Embryonic facial prominence (tissue), 1 donor: ENCODE measurements at regions not wholly inside any gene's neighbourhood (a gene's known extent, or its start where the extent isn't known, plus 50 kb on each side); places are given as distances from the start of the nearest gene placed in this dataset.
"Not testable (repeated sequence)": the region's sequence is repeated elsewhere in the genome, so short reads cannot be mapped to it uniquely, and the experiment has no call there.

Experiments used
- DNase-seq: peaks from one replicate; pipeline ENCODE4 v3.0.0-alpha.2; 2016; ENCODE audit errors: extremely low spot score

DNA sequence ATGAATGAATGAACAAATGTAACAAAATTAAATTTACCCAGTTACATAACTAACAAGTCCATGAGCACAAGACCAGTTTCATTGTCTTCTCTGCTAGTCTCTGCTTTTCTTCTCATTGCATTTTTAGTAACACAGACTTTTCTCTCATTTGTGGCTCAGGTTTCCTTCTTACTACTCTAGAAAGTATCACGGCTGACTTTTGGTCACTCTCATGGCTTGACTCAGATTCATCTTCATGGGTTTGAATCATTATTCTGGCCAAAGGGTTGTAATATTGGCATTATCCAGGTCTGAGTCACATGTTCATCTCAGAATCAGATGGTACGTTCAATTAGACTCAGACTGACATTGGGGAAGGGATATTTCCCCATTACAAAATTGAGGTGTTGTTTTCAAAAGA is 121.5 kb upstream of the SATB1 start:
- no peak for DNase-seq

GRCh38 chr3:18544146-18544545 is 119.0 kb upstream of the SATB1 start:
- DNase-seq, result no peak

- no peak for DNase-seq
Measured at GRCh38 chr3:18538463-18539230, 113.5 kb upstream of the SATB1 start.

- no peak for DNase-seq
Measured at GRCh38 chr3:18533039-18533438, 107.9 kb upstream of the SATB1 start.

GRCh38 chr3:18531662-18532061 is 106.5 kb upstream of the SATB1 start:
- DNase-seq, result no peak

DNA sequence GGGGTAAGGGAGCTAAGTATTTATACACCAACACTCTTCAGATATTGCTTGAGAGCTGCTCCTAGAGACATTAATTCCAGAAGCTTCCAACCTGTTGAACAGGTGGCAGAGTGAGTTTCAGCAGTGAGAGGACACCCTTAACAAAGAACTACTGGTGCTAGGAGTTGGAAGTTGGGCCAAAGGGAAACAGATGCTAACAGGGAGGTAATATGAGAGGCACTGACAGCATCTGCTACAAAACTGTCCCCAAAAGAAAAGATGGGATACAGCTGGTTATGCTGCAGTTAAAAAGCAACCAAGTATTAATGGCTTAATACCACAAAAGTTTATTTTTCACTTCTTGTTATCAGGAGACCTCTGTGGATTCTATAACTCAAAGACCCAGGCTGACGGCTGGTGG is 104.5 kb upstream of the SATB1 start:
- no peak for DNase-seq

DNA sequence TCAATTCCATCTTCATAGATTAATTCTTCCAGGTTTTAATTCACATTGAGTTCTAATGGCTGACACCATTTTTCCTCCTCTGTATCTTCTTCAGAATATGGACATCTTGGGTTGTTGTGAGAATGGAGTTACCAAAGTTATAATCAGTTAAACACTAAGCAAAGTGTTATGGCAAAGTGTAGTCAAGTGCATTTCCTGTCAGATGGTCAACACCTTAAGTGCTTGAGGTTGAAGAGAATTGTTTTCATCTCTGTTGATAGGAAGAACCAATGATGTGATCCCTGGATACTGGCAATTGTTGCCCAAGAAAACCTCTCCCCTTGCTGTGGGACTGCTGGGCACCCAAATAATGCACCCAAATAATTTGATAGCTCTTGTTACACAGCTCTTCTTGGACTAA is 102.6 kb upstream of the SATB1 start:
- DNase-seq, result no peak

- no peak for DNase-seq
Measured at GRCh38 chr3:18526667-18527066, 101.5 kb upstream of the SATB1 start.

- not testable (repeated sequence) for DNase-seq
Measured at GRCh38 chr3:18516170-18516569, 91.0 kb upstream of the SATB1 start.

DNA sequence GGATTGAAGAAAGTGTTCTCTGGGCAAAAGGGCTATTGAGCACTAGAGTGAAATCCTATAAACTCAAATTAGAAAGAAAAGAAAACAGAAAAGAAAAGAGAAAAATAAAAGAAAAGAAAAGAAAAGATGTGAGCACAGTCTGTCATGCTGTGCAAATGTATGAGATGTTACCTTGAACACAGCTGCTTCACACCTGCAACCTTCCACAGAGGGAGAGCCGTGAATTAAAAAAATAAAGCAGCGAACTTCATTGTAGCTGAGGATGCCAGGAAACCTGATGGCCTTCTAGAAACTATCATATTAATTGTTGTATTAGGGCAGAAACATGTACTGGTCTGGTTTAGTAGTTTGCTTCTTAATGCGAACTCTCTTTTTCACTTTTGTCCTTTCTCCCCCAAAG is 88.0 kb upstream of the SATB1 start:
- DNase-seq, result no peak

DNA sequence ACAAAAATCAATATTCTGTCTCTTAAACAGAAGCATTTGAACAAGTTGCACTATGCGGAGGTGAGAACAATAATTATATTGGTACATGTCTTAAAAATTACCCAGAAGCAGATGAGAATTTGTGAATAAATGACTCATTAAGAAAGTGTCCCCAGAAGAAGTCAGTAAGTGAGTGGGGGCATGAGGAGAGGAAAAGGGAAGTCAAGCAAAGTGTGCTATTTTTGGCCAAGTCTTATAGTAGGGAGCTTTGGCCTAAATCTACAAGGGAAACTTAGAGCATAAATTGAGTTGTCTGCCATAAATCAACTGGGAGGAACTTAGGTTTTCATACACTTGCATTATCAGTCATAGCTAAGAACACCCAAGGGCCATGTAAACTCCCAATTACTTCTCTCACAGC is 86.9 kb upstream of the SATB1 start:
- no peak for DNase-seq

- DNase-seq, result no peak
Measured at GRCh38 chr3:18510947-18511346, 85.8 kb upstream of the SATB1 start.

DNA sequence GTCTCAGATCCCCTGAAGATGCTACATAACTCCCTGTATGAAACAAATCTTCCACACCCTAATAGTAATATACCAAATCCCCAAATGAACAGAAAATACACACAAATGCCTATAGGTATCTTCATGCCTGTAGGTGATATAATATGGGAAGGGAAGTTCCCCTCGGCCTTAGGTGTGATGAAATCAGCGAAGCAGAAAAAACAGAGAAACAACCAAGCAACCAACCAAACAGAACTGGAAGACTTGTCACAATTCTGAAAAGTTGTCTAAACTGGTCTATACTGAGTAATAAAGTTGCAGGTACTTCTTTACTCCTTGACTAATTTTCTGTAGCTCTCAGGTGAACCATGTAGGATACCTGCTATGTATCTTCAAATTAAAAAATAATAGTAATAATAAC is 82.2 kb upstream of the SATB1 start:
- no peak for DNase-seq

- DNase-seq, result no peak
Measured at GRCh38 chr3:18505056-18505455, 79.9 kb upstream of the SATB1 start.

DNA sequence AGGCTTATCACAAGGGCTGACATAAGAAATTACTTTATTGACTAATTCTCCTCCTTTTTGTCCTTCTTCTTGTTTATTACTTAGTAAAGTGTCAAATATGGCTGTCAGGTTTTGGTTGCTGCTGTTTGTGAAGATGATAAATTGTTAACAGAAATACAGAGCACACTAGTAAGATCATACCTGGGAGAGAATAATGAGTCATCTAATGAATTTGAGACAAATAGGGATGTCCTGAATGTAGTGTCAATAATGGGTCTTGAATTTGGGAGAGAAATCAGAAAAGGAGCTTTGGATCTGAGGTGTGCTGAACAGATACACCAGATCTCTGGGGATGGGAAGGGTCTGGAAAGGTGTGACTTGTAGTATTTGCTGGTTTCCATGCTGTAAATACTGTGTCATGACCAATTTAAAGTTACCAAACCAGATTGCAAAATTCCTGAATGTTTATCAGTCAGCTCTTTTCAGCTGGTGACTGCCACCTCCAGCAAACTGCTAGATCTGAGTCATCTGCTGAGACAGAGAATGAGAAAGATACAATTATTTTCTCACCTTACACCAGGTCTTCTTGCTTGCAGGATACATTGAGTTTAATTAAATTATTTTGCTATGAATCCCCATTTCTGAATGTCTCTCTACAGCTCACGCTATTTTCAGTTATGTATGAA is 76.7 kb upstream of the SATB1 start:
- DNase-seq, result no peak

DNA sequence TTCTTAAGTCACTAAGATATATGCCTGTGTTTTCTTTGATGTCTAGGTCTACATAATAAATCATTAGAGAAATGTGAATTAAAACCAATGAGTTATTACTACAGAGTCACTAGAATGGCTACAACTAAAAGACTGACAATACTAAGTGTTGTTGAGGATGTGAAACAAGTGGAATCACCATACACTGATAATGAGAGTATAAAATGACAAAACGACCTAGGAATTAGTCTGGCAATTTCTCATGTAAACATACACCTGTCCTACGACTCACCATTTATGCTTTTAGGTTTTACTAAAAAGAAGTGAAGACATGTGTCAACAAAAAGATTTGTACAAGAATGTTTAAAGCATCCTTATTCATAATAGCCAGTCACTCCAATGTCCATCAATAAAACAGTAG is 75.2 kb upstream of the SATB1 start:
- DNase-seq, result no peak

- DNase-seq, result no peak
Measured at GRCh38 chr3:18499301-18499700, 74.2 kb upstream of the SATB1 start.

GRCh38 chr3:18494251-18494650 is 69.1 kb upstream of the SATB1 start:
- DNase-seq, result no peak

DNA sequence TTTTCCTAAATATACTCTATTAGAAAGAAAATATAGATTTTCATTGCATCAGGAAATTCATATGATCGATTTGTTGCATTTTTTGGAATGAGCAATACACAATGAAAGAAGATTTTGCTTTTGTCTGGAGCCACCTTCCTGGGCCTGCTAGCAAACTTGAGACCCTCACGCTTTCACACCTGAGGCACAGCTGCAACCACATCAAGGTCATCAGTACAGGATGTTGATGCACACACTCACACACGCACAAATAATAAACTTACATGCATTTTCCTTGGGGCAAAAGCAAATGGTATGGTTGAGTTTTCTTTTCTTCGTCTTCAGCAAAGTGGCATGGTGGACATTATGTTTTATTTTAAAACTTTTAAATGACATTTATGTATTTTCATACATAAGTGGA is 64.8 kb upstream of the SATB1 start:
- no peak for DNase-seq

- no peak for DNase-seq
Measured at GRCh38 chr3:18483226-18483625, 58.1 kb upstream of the SATB1 start.

DNA sequence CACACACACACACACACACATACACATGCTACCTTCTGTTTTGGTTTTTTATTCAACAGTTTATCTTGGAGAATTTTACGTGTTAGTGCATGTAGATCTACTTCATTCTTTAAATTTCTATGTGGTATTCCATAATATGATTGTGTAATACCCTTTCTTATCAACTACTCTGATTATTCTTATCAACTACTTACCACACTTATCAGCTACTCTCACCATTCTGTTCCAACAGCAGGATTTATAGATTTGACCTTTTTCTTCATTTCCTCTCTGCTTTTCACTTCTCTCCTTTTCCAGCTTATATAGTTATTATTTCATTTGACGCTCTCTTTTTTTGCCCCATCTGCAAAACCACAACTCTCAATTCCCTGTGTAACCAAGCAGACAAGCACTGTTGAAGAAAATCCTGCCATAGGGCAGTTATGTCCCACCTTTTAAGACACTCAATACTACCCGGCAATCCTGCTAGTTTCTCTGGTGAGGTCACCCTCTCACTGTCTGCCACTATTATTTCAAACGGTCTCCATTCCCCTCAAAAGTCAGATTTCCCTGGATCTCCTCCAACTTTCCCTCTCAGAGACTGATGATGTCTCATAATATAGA is 56.9 kb upstream of the SATB1 start:
- DNase-seq, result no peak

DNA sequence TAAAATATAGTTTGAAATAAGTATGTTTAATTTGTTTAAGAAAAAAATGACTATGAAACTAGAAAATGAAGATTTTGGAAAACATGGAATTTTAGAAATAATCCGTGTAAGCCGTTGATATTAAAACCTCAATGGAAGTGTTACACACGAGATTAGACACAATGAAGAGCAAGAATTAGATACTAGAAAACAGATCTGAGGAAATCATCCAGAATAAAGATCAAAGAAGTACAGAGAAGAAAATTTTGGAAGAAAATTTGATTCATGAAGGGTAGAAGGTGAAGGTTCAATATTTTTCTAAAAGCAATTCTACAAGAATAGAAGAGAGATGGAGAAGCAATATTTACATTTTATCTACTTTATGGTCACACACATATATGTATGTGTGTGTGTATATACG is 52.5 kb upstream of the SATB1 start:
- no peak for DNase-seq
